Smooth muscle cell (in vitro differentiated cells): ENCODE measurements at regions not wholly inside any gene's neighbourhood (a gene's known extent, or its start where the extent isn't known, plus 50 kb on each side); places are given as distances from the start of the nearest gene placed in this dataset.
"Not testable (repeated sequence)": the region's sequence is repeated elsewhere in the genome, so short reads cannot be mapped to it uniquely, and the experiment has no call there.

Experiments
- DNase-seq: peaks from one replicate; lab custom pipeline; 2025; ENCODE audit not compliant: unreplicated experiment; lab: John Stamatoyannopoulos, UW
- H2AFZ ChIP-seq: fragments of 200-600 bp; sonication (generic); 2 replicates; pipeline ENCODE4 v1.6.0; 2016; ENCODE audit warnings: antibody characterized with exemption, low read depth, mild to moderate bottlenecking
- H3F3A ChIP-seq: fragments of 200-600 bp; sonication (generic); 2 replicates; pipeline ENCODE4 v1.6.0; 2017; ENCODE audit warnings: antibody characterized with exemption, low read depth
- H3K27ac ChIP-seq: fragments of 200-600 bp; sonication (generic); 2 replicates; pipeline ENCODE4 v1.5.1; 2016; ENCODE audit warnings: low read depth, mild to moderate bottlenecking
- H3K27me3 ChIP-seq: fragments of 200-600 bp; sonication (generic); 2 replicates; pipeline ENCODE4 v1.6.1; 2016; ENCODE audit warnings: low read depth, mild to moderate bottlenecking
- H3K36me3 ChIP-seq: fragments of 200-600 bp; sonication (generic); 2 replicates; pipeline ENCODE4 v1.5.1; 2016; ENCODE audit warnings: low read depth
- H3K4me1 ChIP-seq: fragments of 200-600 bp; sonication (generic); 2 replicates; pipeline ENCODE4 v1.5.1; 2016; ENCODE audit warnings: low read depth
- H3K4me2 ChIP-seq: fragments of 200-600 bp; sonication (generic); 2 replicates; pipeline ENCODE4 v1.6.0; 2016; ENCODE audit warnings: mild to moderate bottlenecking
- H3K4me3 ChIP-seq: fragments of 200-600 bp; sonication (generic); 2 replicates; pipeline ENCODE4 v1.5.1; 2016; ENCODE audit warnings: mild to moderate bottlenecking
- H3K79me2 ChIP-seq: fragments of 200-600 bp; sonication (generic); 2 replicates; pipeline ENCODE4 v1.6.0; 2016; ENCODE audit warnings: low read depth, mild to moderate bottlenecking
- H3K9ac ChIP-seq: fragments of 200-600 bp; sonication (generic); 2 replicates; pipeline ENCODE4 v1.6.0; 2016; ENCODE audit warnings: low read depth
- H3K9me3 ChIP-seq: fragments of 200-600 bp; sonication (generic); replicated peaks from 2 replicates; pipeline ENCODE4 v1.5.1; 2016; ENCODE audit warnings: low read depth
- H4K20me1 ChIP-seq: fragments of 200-600 bp; sonication (generic); 2 replicates; pipeline ENCODE4 v1.6.0; 2016; ENCODE audit warnings: low read depth
- WGBS: methylation state at CpG from one replicate; pipeline ENCODE4 v1.1.7; 2016; ENCODE audit warnings: low lambda C conversion rate; 5-methylcytosine and 5-hydroxymethylcytosine counted together
- TF ChIP-seq, protein P1 (sequence below): fragments of 200-600 bp; sonication (generic); IDR thresholded peaks from 2 replicates; pipeline ENCODE4 v1.5.1; 2017; ENCODE audit warnings: borderline replicate concordance, mild to moderate bottlenecking, antibody characterized with exemption; ENCODE audit not compliant: insufficient read depth, poor library complexity, severe bottlenecking

DNA sequence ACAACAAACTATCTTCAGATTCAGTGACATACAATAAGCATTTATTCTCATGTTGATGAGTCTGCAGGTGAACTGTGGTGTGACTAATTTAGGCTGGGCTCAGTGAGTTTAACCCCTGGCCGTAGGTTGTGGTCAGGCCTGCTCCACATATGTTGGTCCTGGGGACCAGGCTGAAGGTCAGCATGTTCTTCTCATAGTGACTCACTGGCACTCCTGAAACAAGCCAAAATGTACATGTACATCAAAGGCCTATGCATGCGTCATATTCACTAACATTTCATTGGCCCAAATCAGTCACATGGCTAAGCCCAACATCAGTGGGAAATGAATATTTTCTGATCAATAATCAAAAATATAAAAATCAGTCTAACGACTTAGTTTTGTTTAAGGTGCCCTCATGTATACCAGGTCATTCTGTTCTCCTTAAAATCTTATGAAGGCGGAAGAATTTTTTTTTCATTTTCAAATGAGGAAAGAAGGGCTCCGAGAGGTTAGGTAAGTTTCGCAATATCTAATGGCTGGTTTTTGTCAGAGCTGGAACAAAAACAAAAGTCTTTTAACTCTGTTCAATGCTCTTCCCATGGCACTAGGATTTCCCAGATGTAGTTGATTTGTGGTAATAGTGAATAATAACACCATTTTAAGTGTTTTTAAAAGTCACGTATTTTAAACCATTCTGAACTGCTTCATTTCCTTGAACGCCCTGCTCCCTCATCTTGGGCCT is 148.5 kb downstream of the MFSD1 start:
- WGBS: 88% methylated on average over 8 of the region's 8 CpGs
- H2AFZ ChIP-seq: no peak overlapping the region
- no peak overlapping the region for H3K4me2 ChIP-seq
- H3K27me3 ChIP-seq: no peaks in the 10 kb centered on the region
- no peaks in the 10 kb centered on the region for H3K9me3 ChIP-seq
- no peaks in the 10 kb centered on the region for H3K4me1 ChIP-seq
- H3K9ac ChIP-seq: no peak overlapping the region
- H3K36me3 ChIP-seq: no peaks in the 10 kb centered on the region
- DNase-seq: no peak
- no peaks in the 10 kb centered on the region for H3K79me2 ChIP-seq
- H4K20me1 ChIP-seq: no peaks in the 10 kb centered on the region
- no peak overlapping the region for H3K27ac ChIP-seq
- TF ChIP-seq, protein P1, sequence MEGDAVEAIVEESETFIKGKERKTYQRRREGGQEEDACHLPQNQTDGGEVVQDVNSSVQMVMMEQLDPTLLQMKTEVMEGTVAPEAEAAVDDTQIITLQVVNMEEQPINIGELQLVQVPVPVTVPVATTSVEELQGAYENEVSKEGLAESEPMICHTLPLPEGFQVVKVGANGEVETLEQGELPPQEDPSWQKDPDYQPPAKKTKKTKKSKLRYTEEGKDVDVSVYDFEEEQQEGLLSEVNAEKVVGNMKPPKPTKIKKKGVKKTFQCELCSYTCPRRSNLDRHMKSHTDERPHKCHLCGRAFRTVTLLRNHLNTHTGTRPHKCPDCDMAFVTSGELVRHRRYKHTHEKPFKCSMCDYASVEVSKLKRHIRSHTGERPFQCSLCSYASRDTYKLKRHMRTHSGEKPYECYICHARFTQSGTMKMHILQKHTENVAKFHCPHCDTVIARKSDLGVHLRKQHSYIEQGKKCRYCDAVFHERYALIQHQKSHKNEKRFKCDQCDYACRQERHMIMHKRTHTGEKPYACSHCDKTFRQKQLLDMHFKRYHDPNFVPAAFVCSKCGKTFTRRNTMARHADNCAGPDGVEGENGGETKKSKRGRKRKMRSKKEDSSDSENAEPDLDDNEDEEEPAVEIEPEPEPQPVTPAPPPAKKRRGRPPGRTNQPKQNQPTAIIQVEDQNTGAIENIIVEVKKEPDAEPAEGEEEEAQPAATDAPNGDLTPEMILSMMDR: no peak
- no peaks in the 10 kb centered on the region for H3F3A ChIP-seq
- H3K4me3 ChIP-seq: no peak overlapping the region

DNA sequence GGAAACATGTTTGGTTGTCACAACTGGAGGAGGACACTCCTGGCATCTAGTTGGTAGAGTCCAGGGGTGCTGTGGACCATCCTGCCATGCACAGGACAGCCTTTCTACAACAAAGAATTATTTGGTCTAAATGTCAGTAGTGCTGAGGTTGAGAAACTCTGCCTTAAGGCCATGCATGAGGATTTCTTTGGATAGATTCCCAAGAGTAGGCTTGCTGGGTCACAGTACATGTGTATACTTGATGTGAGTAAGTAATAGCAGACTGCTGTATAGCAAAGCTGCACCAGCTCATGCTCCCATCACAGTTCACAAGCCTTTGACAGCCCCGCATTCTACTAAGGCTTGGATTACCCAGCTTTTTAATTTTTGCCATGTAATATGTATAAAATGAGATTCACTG is 151.3 kb downstream of the MFSD1 start:
- Histone ChIP-seq H3K9ac (no peak overlapping the region), H3K4me1 (no peaks in the 10 kb centered on the region), H3K4me3 (no peak overlapping the region), H3K79me2 (no peaks in the 10 kb centered on the region), H3K9me3 (no peaks in the 10 kb centered on the region), H3K36me3 (no peaks in the 10 kb centered on the region), H3K27ac (no peak overlapping the region), H3F3A (no peaks in the 10 kb centered on the region), H3K27me3 (no peaks in the 10 kb centered on the region), H3K4me2 (no peak overlapping the region), H2AFZ (no peak overlapping the region), H4K20me1 (no peaks in the 10 kb centered on the region)
- TF ChIP-seq, protein P1: no peak
- DNase-seq: no peak
- 97% methylated on average over 1 of the region's 1 CpG for WGBS

DNA sequence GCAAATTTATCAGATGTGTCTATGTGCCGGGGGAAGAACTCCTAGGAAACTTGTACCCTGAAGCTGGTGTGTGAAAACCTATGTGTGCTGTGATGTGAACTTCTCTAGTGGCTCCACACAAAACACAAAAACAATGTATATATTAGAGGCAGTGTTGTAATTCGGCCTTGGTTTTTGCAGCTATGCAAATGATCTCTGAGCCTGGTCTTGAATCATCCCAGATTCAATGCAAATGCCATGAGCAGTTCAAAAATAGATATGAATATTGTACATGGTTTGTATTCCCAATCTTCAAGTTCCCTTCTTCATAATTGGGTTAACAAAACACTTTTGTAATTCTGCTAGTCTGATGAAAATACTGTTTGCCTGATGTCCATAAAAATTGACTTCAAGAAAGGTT is 152.6 kb downstream of the MFSD1 start:
- H2AFZ ChIP-seq: no peak overlapping the region
- no peak overlapping the region for H3K4me2 ChIP-seq
- H3K36me3 ChIP-seq: no peaks in the 10 kb centered on the region
- no peak overlapping the region for H3K9ac ChIP-seq
- H4K20me1 ChIP-seq: no peaks in the 10 kb centered on the region
- H3F3A ChIP-seq: no peaks in the 10 kb centered on the region
- WGBS: 79% methylated on average over 2 of the region's 2 CpGs
- H3K4me3 ChIP-seq: no peak overlapping the region
- H3K27ac ChIP-seq: no peak overlapping the region
- TF ChIP-seq, protein P1: no peak
- H3K4me1 ChIP-seq: no peaks in the 10 kb centered on the region
- no peaks in the 10 kb centered on the region for H3K27me3 ChIP-seq
- no peaks in the 10 kb centered on the region for H3K9me3 ChIP-seq
- DNase-seq: no peak
- H3K79me2 ChIP-seq: no peaks in the 10 kb centered on the region

DNA sequence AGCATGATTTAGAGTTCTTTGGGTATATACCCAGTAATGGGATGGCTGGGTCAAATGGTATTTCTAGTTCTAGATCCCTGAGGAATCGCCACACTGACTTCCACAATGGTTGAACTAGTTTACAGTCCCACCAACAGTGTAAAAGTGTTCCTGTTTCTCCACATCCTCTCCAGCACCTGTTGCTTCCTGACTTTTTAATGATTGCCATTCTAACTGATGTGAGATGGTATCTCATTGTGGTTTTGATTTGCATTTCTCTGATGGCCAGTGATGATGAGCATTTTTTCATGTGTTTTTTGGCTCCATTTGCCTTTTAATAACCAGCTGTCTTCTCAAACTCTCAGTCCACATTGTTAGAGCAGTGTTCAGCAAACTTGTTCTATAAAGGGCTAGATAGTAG is 155.9 kb downstream of the MFSD1 start:
- DNase-seq, H2AFZ ChIP-seq, H3K27me3 ChIP-seq, H3K9ac ChIP-seq, H3F3A ChIP-seq, H3K27ac ChIP-seq, H3K4me3 ChIP-seq, H3K79me2 ChIP-seq, H4K20me1 ChIP-seq, H3K4me2 ChIP-seq, H3K36me3 ChIP-seq, H3K9me3 ChIP-seq: not testable (repeated sequence)
- H3K4me1 ChIP-seq: peaks cover 12% of the 10 kb centered on the region
- WGBS: no CpG with 5 or more reads among the region's 1 CpG
